Osteoblast (primary cell): ENCODE measurements at regions not wholly inside any gene's neighbourhood (a gene's known extent, or its start where the extent isn't known, plus 50 kb on each side); places are given as distances from the start of the nearest gene placed in this dataset.

Experiments used
- DNase-seq: peaks from one replicate; pipeline ENCODE4 v3.0.0; 2011; ENCODE audit warnings: low spot score, mixed read lengths; ENCODE audit not compliant: insufficient read length; ENCODE audit errors: missing footprints
- H2AFZ ChIP-seq: 2 replicates; pipeline ENCODE4 v1.6.0; 2011; ENCODE audit warnings: mild to moderate bottlenecking, low read length
- H3K27ac ChIP-seq: 2 replicates; pipeline ENCODE4 v1.5.1; 2011; ENCODE audit warnings: mild to moderate bottlenecking, low read depth, low read length, moderate library complexity
- H3K27me3 ChIP-seq: 2 replicates; pipeline ENCODE4 v1.6.0; 2012; ENCODE audit warnings: mild to moderate bottlenecking, control low read depth, inconsistent platforms, low read length, moderate library complexity; ENCODE audit not compliant: insufficient read depth
- H3K36me3 ChIP-seq: 2 replicates; pipeline ENCODE4 v1.5.1; 2011; ENCODE audit warnings: mild to moderate bottlenecking, low read length, control low read depth, moderate library complexity; ENCODE audit not compliant: insufficient read depth
- H3K4me1 ChIP-seq: 2 replicates; pipeline ENCODE4 v1.5.1; 2011; ENCODE audit warnings: mild to moderate bottlenecking, low read length, control low read depth, moderate library complexity; ENCODE audit not compliant: insufficient read depth
- H3K4me2 ChIP-seq: 2 replicates; pipeline ENCODE4 v1.6.0; 2011; ENCODE audit warnings: mild to moderate bottlenecking, low read length; ENCODE audit not compliant: insufficient read depth
- H3K4me3 ChIP-seq: fragments of 200-600 bp; sonication (generic); 3 replicates; pipeline ENCODE4 v1.5.1; 2012; ENCODE audit warnings: mild to moderate bottlenecking, low read length, inconsistent platforms; ENCODE audit not compliant: insufficient read depth
- H3K79me2 ChIP-seq: 2 replicates; pipeline ENCODE4 v1.6.0; 2012; ENCODE audit warnings: mild to moderate bottlenecking, low read length, control low read depth, inconsistent platforms; ENCODE audit not compliant: insufficient read depth
- H3K9me3 ChIP-seq: 2 replicates; pipeline ENCODE4 v1.5.1; 2011; ENCODE audit warnings: low read depth, low read length, control low read depth
- H4K20me1 ChIP-seq: 2 replicates; pipeline ENCODE4 v1.6.0; 2012; ENCODE audit warnings: mild to moderate bottlenecking, low read length, control low read depth; ENCODE audit not compliant: insufficient read depth
- TF ChIP-seq, protein P1 (sequence below): IDR thresholded peaks from 2 replicates; pipeline ENCODE4 v1.5.1; 2011; ENCODE audit warnings: mild to moderate bottlenecking, low read depth, low read length, moderate library complexity; ENCODE audit errors: extremely low read depth

DNA sequence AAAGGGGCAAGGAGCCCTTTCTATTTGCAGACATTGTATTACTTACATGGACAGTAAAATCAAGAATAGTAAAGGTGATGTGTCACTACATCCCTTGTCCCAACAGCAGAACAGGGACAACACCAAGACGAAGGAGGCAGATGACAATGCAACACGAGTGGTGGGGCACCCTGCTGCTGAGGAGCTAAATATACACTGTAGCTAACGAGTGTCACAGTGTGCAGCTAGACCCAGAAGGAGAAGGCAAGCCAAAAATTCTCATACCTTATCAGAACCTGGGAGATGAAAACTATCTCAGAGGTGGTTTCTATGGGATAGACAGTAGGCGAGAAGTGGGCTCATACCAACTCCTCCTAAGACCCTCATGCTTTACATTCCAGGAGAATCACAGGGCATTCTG, 518.4 kb upstream of the LRRTM1 start:
- Histone ChIP-seq H3K27ac (no peak overlapping the region), H3K4me3 (no peak overlapping the region), H3K27me3 (no peaks in the 10 kb centered on the region), H4K20me1 (no peaks in the 10 kb centered on the region), H3K4me1 (no peaks in the 10 kb centered on the region), H3K4me2 (no peak overlapping the region), H3K36me3 (no peaks in the 10 kb centered on the region), H2AFZ (no peak overlapping the region), H3K79me2 (no peaks in the 10 kb centered on the region), H3K9me3 (no peaks in the 10 kb centered on the region)
- TF ChIP-seq, protein P1, sequence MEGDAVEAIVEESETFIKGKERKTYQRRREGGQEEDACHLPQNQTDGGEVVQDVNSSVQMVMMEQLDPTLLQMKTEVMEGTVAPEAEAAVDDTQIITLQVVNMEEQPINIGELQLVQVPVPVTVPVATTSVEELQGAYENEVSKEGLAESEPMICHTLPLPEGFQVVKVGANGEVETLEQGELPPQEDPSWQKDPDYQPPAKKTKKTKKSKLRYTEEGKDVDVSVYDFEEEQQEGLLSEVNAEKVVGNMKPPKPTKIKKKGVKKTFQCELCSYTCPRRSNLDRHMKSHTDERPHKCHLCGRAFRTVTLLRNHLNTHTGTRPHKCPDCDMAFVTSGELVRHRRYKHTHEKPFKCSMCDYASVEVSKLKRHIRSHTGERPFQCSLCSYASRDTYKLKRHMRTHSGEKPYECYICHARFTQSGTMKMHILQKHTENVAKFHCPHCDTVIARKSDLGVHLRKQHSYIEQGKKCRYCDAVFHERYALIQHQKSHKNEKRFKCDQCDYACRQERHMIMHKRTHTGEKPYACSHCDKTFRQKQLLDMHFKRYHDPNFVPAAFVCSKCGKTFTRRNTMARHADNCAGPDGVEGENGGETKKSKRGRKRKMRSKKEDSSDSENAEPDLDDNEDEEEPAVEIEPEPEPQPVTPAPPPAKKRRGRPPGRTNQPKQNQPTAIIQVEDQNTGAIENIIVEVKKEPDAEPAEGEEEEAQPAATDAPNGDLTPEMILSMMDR, result no peak
- DNase-seq, result no peak

DNA sequence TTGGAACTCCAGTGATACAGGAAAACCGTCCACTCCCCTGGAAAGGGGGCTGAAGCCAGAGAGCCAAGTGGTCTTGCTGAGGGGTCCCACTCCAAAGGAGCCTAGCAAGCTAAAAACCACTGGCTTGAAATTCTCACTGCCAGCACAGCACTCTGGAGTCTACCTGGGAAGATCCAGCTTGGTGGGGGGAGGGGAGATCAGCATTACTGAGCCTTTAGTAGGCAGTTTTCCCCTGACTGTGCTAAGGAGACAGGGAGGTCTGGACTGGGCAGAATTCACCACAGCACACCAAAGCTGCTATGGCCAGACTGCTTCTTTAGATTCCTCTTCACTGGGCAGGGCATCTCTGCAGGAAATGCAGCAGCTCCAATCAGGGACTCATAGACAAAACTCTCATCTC, 510.7 kb upstream of the LRRTM1 start:
- Histone ChIP-seq H3K27ac (no peak overlapping the region), H3K9me3 (no peaks in the 10 kb centered on the region), H3K79me2 (no peaks in the 10 kb centered on the region), H3K27me3 (no peaks in the 10 kb centered on the region), H3K4me3 (no peak overlapping the region), H3K4me1 (no peaks in the 10 kb centered on the region), H2AFZ (no peak overlapping the region), H3K36me3 (no peaks in the 10 kb centered on the region), H3K4me2 (no peak overlapping the region), H4K20me1 (no peaks in the 10 kb centered on the region)
- TF ChIP-seq, protein P1, result no peak
- no peak for DNase-seq

DNA sequence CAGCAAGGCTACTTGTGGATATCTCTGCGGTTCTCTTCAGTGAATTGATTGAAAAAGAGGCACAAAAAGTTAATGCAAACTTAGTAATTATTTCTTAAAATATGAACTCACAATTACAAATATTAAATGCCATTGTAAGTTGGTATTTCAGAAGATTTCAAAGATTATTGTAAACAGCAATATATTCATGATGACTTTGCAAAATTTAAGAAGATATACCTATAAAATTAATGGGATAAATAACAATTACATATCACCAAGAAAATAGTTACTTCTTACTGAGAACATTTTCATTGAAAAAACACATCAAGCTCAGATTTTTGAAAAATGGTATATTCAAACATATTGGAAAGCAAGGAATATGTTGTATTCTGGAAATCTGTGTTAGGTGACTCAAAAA, 482.0 kb upstream of the LRRTM1 start:
- Histone ChIP-seq H3K4me2 (no peak overlapping the region), H3K4me3 (no peak overlapping the region), H3K79me2 (no peaks in the 10 kb centered on the region), H3K9me3 (peaks cover 2% of the 10 kb centered on the region), H3K36me3 (no peaks in the 10 kb centered on the region), H3K27ac (no peak overlapping the region), H2AFZ (no peak overlapping the region), H3K4me1 (no peaks in the 10 kb centered on the region), H4K20me1 (no peaks in the 10 kb centered on the region), H3K27me3 (no peaks in the 10 kb centered on the region)
- TF ChIP-seq, protein P1, result no peak
- DNase-seq, result no peak

DNA sequence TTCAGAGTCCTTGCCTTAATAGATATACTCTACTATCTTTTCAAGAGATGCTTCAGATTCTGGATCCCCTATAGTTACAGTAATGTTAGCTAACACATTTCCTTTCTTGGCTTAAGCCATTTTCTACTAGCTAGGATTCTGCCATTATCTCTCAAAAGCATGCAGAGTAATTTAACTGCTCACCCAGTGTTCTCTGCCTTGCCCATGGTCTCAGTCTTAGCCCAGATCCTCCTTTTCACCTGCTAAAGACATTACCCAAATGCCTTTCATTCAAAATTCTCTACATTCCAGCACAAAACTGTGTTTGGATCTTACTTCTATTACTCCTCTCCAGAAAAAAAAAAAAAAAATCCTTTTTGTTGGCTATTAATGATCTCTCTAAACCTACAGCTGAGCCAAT, 474.2 kb upstream of the LRRTM1 start:
- H2AFZ ChIP-seq, result no peak overlapping the region
- no peak for DNase-seq
- H3K27me3 ChIP-seq, result no peaks in the 10 kb centered on the region
- H3K36me3 ChIP-seq, result no peaks in the 10 kb centered on the region
- no peaks in the 10 kb centered on the region for H4K20me1 ChIP-seq
- TF ChIP-seq, protein P1, result no peak
- no peak overlapping the region for H3K4me3 ChIP-seq
- H3K9me3 ChIP-seq, result no peaks in the 10 kb centered on the region
- H3K79me2 ChIP-seq, result no peaks in the 10 kb centered on the region
- no peak overlapping the region for H3K27ac ChIP-seq
- no peak overlapping the region for H3K4me2 ChIP-seq
- no peaks in the 10 kb centered on the region for H3K4me1 ChIP-seq
